Ishikawa (cell line): ENCODE measurements at regions not wholly inside any gene's neighbourhood (a gene's known extent, or its start where the extent isn't known, plus 50 kb on each side); places are given as distances from the start of the nearest gene placed in this dataset.

Experiments
- EP300 ChIP-seq: IDR thresholded peaks from 2 replicates; pipeline ENCODE4 v1.6.1; 2012; ENCODE audit warnings: borderline replicate concordance
- MAX ChIP-seq: IDR thresholded peaks from 2 replicates; pipeline ENCODE4 v1.6.1; 2012
- TAF1 ChIP-seq: IDR thresholded peaks from 2 replicates; pipeline ENCODE4 v1.6.1; 2012; ENCODE audit warnings: low read depth, mild to moderate bottlenecking

GRCh38 chr2:5959836-5960820 lies 267.9 kb downstream of the SOX11 start:
- TF ChIP-seq MAX (no peak), EP300 (no peak), TAF1 (no peak)
